Endodermal cell (in vitro differentiated cells): ENCODE measurements at regions not wholly inside any gene's neighbourhood (a gene's known extent, or its start where the extent isn't known, plus 50 kb on each side); places are given as distances from the start of the nearest gene placed in this dataset.

Experiments
- DNase-seq: peaks from one replicate; pipeline ENCODE4 v3.0.0-alpha.2; 2017
- H3K27ac ChIP-seq: 2 replicates; pipeline ENCODE4 v1.5.1; 2013; ENCODE audit warnings: mild to moderate bottlenecking, low read depth, low read length, moderate library complexity
- H3K27me3 ChIP-seq: 2 replicates; pipeline ENCODE4 v1.6.1; 2013; ENCODE audit warnings: mild to moderate bottlenecking, low read length, moderate library complexity; ENCODE audit not compliant: insufficient read depth, control insufficient read depth, poor library complexity, severe bottlenecking
- H3K36me3 ChIP-seq: 2 replicates; pipeline ENCODE4 v1.7.0; 2013; ENCODE audit warnings: mild to moderate bottlenecking, low read length, moderate library complexity; ENCODE audit not compliant: control insufficient read depth, insufficient read depth
- H3K4me1 ChIP-seq: one replicate; pipeline ENCODE4 v1.7.0; 2013; ENCODE audit warnings: low read length; ENCODE audit not compliant: control insufficient read depth, insufficient read depth
- H3K4me3 ChIP-seq: 2 replicates; pipeline ENCODE4 v1.5.1; 2013; ENCODE audit warnings: mild to moderate bottlenecking, low read length, moderate library complexity
- H3K9ac ChIP-seq: 2 replicates; pipeline ENCODE4 v1.6.1; 2013; ENCODE audit warnings: mild to moderate bottlenecking, low read length, moderate library complexity; ENCODE audit not compliant: poor library complexity, severe bottlenecking; ENCODE audit errors: extremely low read depth
- H3K9me3 ChIP-seq: 2 replicates; pipeline ENCODE4 v1.6.1; 2013; ENCODE audit warnings: mild to moderate bottlenecking, low read length, moderate library complexity; ENCODE audit not compliant: control insufficient read depth
- H3K27ac Mint-ChIP-seq: 2 replicates; pipeline ENCODE4 v1.8.0; 2020; ENCODE audit warnings: mixed read lengths
- H3K27me3 Mint-ChIP-seq: 2 replicates; pipeline ENCODE4 v1.8.0; 2021; ENCODE audit warnings: mild to moderate bottlenecking, mixed read lengths; ENCODE audit not compliant: insufficient read depth
- H3K36me3 Mint-ChIP-seq: 2 replicates; pipeline ENCODE4 v1.8.0; 2020; ENCODE audit warnings: low read depth, mixed read lengths
- H3K4me1 Mint-ChIP-seq: 2 replicates; pipeline ENCODE4 v1.8.0; 2020; ENCODE audit warnings: mixed read lengths
- H3K4me3 Mint-ChIP-seq: 2 replicates; pipeline ENCODE4 v1.8.0; 2020; ENCODE audit warnings: mild to moderate bottlenecking, moderate library complexity, mixed read lengths
- H3K9me3 Mint-ChIP-seq: 2 replicates; pipeline ENCODE4 v1.8.0; 2020; ENCODE audit warnings: mild to moderate bottlenecking, mixed read lengths
- CTCF ChIP-seq: fragments of 200-600 bp; sonication (generic); conservative IDR thresholded peaks from 2 replicates; pipeline ENCODE4 v1.5.0; 2021; ENCODE audit warnings: antibody characterized with exemption, mild to moderate bottlenecking
- WGBS, 2 experiments: methylation state at CpG; one replicate each; pipeline versions ENCODE4 v1.1.5 to v1.1.7; 2013; ENCODE audit warnings: missing lambda C conversion rate in 2 of 2, mixed read lengths in 1 of 2; ENCODE audit not compliant: insufficient coverage in 1 of 2, insufficient read length in 1 of 2; 5-methylcytosine and 5-hydroxymethylcytosine counted together

- H3K4me1 Mint-ChIP-seq, result no peaks in the 10 kb centered on the region
- H3K27ac ChIP-seq, result no peak overlapping the region
Observed at GRCh38 chr9:109941771-109942170, 161.8 kb downstream of the PALM2AKAP2 start.

DNA sequence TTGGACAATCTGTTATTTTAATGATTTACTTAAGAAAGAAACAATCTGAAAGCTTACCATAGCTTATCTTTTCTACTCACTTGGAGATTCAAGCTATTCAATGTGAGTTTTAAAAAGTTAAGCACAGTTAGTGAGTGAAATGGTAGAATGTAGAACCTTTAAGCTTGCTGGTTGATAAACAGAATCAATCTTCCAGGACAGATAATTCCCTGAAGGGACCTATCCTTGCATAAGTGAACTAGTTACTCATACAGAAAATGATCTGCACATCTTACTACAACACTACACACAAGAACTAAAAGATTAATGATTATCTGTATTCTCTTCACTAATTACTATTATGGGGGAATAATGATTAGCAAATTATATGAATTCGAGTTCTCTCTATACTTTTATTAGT, 165.6 kb downstream of the PALM2AKAP2 start:
- H3K4me3 ChIP-seq, result no peak overlapping the region
- Mint-ChIP-seq H3K27ac (no peak overlapping the region), H3K4me3 (no peak overlapping the region), H3K27me3 (no peaks in the 10 kb centered on the region), H3K4me1 (no peaks in the 10 kb centered on the region), H3K9me3 (no peaks in the 10 kb centered on the region), H3K36me3 (no peaks in the 10 kb centered on the region)
- WGBS, 2 experiments, result 100% methylated on average over 1 of the region's 1 CpG; no CpG with 5 or more reads in 1 of the 2 experiments
- H3K4me1 ChIP-seq, result no peaks in the 10 kb centered on the region
- no peak overlapping the region for H3K9ac ChIP-seq
- no peak for DNase-seq
- H3K36me3 ChIP-seq, result no peaks in the 10 kb centered on the region
- H3K27ac ChIP-seq, result no peak overlapping the region
- no peak for TF ChIP-seq CTCF
- no peaks in the 10 kb centered on the region for H3K27me3 ChIP-seq
- H3K9me3 ChIP-seq, result no peaks in the 10 kb centered on the region

More at GRCh38 chr9:109941771-109942170, 161.8 kb downstream of the PALM2AKAP2 start:
- DNase-seq, result no peak
- no peaks in the 10 kb centered on the region for H3K36me3 ChIP-seq
- H3K4me1 ChIP-seq, result no peaks in the 10 kb centered on the region
- WGBS, 2 experiments, result 96 to 100% methylated on average over 1 of the region's 1 CpG
- no peak overlapping the region for H3K27ac Mint-ChIP-seq
- no peak overlapping the region for H3K4me3 ChIP-seq
- no peaks in the 10 kb centered on the region for H3K27me3 Mint-ChIP-seq
- no peaks in the 10 kb centered on the region for H3K9me3 Mint-ChIP-seq
- no peaks in the 10 kb centered on the region for H3K9me3 ChIP-seq
- H3K4me3 Mint-ChIP-seq, result no peak overlapping the region
- no peaks in the 10 kb centered on the region for H3K27me3 ChIP-seq
- H3K36me3 Mint-ChIP-seq, result no peaks in the 10 kb centered on the region
- no peak for TF ChIP-seq CTCF
- H3K9ac ChIP-seq, result no peak overlapping the region

GRCh38 chr9:109948453-109948852, 168.5 kb downstream of the PALM2AKAP2 start:
- TF ChIP-seq CTCF, result no peak
- H3K4me1 ChIP-seq, result no peaks in the 10 kb centered on the region
- Mint-ChIP-seq H3K27ac (no peak overlapping the region), H3K9me3 (no peaks in the 10 kb centered on the region), H3K36me3 (no peaks in the 10 kb centered on the region), H3K4me3 (no peak overlapping the region), H3K27me3 (no peaks in the 10 kb centered on the region), H3K4me1 (peaks cover 1% of the 10 kb centered on the region)
- H3K9me3 ChIP-seq, result no peaks in the 10 kb centered on the region
- whole genome bisulfite sequencing, 2 experiments, result 83% methylated on average over 1 of the region's 1 CpG; no CpG with 5 or more reads in 1 of the 2 experiments
- no peak overlapping the region for H3K27ac ChIP-seq
- no peaks in the 10 kb centered on the region for H3K27me3 ChIP-seq
- no peak overlapping the region for H3K9ac ChIP-seq
- no peak overlapping the region for H3K4me3 ChIP-seq
- H3K36me3 ChIP-seq, result no peaks in the 10 kb centered on the region
- no peak for DNase-seq
